CD8-positive, alpha-beta memory T cell (primary cell): ENCODE measurements at regions not wholly inside any gene's neighbourhood (a gene's known extent, or its start where the extent isn't known, plus 50 kb on each side); places are given as distances from the start of the nearest gene placed in this dataset.

ENCODE experiments used
- CTCF ChIA-PET: fragments of 350-600 bp; sonication (Branson Sonifier 250); formaldehyde crosslinking; loops from one replicate; lab custom pipeline; 2021; ENCODE audit warnings: antibody characterized with exemption; lab: Charles Lee
- POLR2A ChIA-PET: fragments of 350-600 bp; sonication (Branson Sonifier 250); formaldehyde crosslinking; loops from one replicate; lab custom pipeline; 2021; ENCODE audit warnings: antibody characterized with exemption; lab: Charles Lee
- DNase-seq, 5 donors: peaks; one replicate each; pipeline versions ENCODE4 v3.0.0 to v3.0.0-alpha.2; 2020 to 2022; ENCODE audit warnings: mixed read lengths in 1 of 5
- H3K27ac ChIP-seq: one replicate; pipeline ENCODE4 v1.7.0; 2013; ENCODE audit warnings: low read depth, mild to moderate bottlenecking, low read length, moderate library complexity
- H3K27me3 ChIP-seq: 2 replicates; pipeline ENCODE4 v1.7.0; 2013; ENCODE audit warnings: low read length, mild to moderate bottlenecking; ENCODE audit not compliant: insufficient read depth, poor library complexity, severe bottlenecking
- H3K36me3 ChIP-seq: 2 replicates; pipeline ENCODE4 v1.7.0; 2013; ENCODE audit warnings: mild to moderate bottlenecking, low read length, moderate library complexity; ENCODE audit not compliant: insufficient read depth
- H3K4me1 ChIP-seq: 2 replicates; pipeline ENCODE4 v1.7.0; 2013; ENCODE audit warnings: mild to moderate bottlenecking, low read length, moderate library complexity; ENCODE audit not compliant: insufficient read depth
- H3K4me3 ChIP-seq: 2 replicates; pipeline ENCODE4 v1.7.0; 2013; ENCODE audit warnings: mild to moderate bottlenecking, low read length
- H3K9me3 ChIP-seq: 2 replicates; pipeline ENCODE4 v1.7.0; 2013; ENCODE audit warnings: mild to moderate bottlenecking, low read length
- H3K27ac Mint-ChIP-seq, 8 donors: one replicate each; pipeline ENCODE4 v1.8.0; 2020 to 2021; ENCODE audit warnings: mixed read lengths in 8 of 8, mild to moderate bottlenecking in 6 of 8, inconsistent platforms in 3 of 8, moderate library complexity in 3 of 8
- H3K27me3 Mint-ChIP-seq, 2 donors: one replicate each; pipeline ENCODE4 v1.8.0; 2020 to 2021; ENCODE audit warnings: mixed read lengths in 2 of 2, mild to moderate bottlenecking in 1 of 2, moderate library complexity in 1 of 2
- H3K36me3 Mint-ChIP-seq, 3 donors: one replicate each; pipeline ENCODE4 v1.8.0; 2020 to 2021; ENCODE audit warnings: mixed read lengths in 3 of 3, inconsistent platforms in 1 of 3, mild to moderate bottlenecking in 1 of 3
- H3K4me1 Mint-ChIP-seq, 3 donors: one replicate each; pipeline ENCODE4 v1.8.0; 2020 to 2021; ENCODE audit warnings: mixed read lengths in 3 of 3, inconsistent platforms in 1 of 3, mild to moderate bottlenecking in 1 of 3
- H3K4me3 Mint-ChIP-seq, 7 donors: one replicate each; pipeline ENCODE4 v1.8.0; 2020 to 2021; ENCODE audit warnings: mixed read lengths in 7 of 7, mild to moderate bottlenecking in 6 of 7, moderate library complexity in 4 of 7, inconsistent platforms in 2 of 7
- H3K9me3 Mint-ChIP-seq, 5 donors: one replicate each; pipeline ENCODE4 v1.8.0; 2020 to 2022; ENCODE audit warnings: mixed read lengths in 5 of 5, mild to moderate bottlenecking in 3 of 5, moderate library complexity in 2 of 5, inconsistent platforms in 1 of 5

- Mint-ChIP-seq H3K4me3 (no peak overlapping the region), H3K4me1 (peaks cover 0 to 12% (median 5%) of the 10 kb centered on the region in 3 donors), H3K27ac (no peak overlapping the region), H3K27me3 (peaks cover 0 to 4% of the 10 kb centered on the region in 2 donors), H3K9me3 (peaks cover 0 to 7% (median 3%) of the 10 kb centered on the region in 5 donors), H3K36me3 (no peaks in the 10 kb centered on the region)
- DNase-seq, result no peak
- Histone ChIP-seq H3K27ac (no peak overlapping the region), H3K27me3 (no peaks in the 10 kb centered on the region), H3K4me3 (no peak overlapping the region), H3K9me3 (no peaks in the 10 kb centered on the region), H3K36me3 (no peaks in the 10 kb centered on the region), H3K4me1 (no peaks in the 10 kb centered on the region)
- CTCF ChIA-PET, result no interaction called here
- POLR2A ChIA-PET, result no interaction called here
These were observed 150.2 kb downstream of the TNFSF13B start for GRCh38 chr13:108419768-108420167.

GRCh38 chr13:108425056-108425455 lies 155.5 kb downstream of the TNFSF13B start:
- H3K4me1 ChIP-seq, result no peaks in the 10 kb centered on the region
- H3K4me3 Mint-ChIP-seq, result no peak overlapping the region
- ChIA-PET POLR2A (no interaction called here), CTCF (no interaction called here)
- no peak overlapping the region for H3K27ac Mint-ChIP-seq
- no peaks in the 10 kb centered on the region for H3K27me3 ChIP-seq
- H3K27me3 Mint-ChIP-seq, result no peaks in the 10 kb centered on the region
- peaks cover 0 to 10% (median 0%) of the 10 kb centered on the region in 5 donors for H3K9me3 Mint-ChIP-seq
- H3K4me1 Mint-ChIP-seq, result no peaks in the 10 kb centered on the region
- DNase-seq, result no peak
- H3K4me3 ChIP-seq, result no peak overlapping the region
- H3K9me3 ChIP-seq, result no peaks in the 10 kb centered on the region
- no peaks in the 10 kb centered on the region for H3K36me3 Mint-ChIP-seq
- no peaks in the 10 kb centered on the region for H3K36me3 ChIP-seq
- no peak overlapping the region for H3K27ac ChIP-seq

GRCh38 chr13:108426893-108427292 lies 157.4 kb downstream of the TNFSF13B start:
- Histone ChIP-seq H3K9me3 (no peaks in the 10 kb centered on the region), H3K36me3 (no peaks in the 10 kb centered on the region), H3K4me3 (no peak overlapping the region), H3K27me3 (no peaks in the 10 kb centered on the region), H3K27ac (no peak overlapping the region), H3K4me1 (no peaks in the 10 kb centered on the region)
- Mint-ChIP-seq H3K4me1 (no peaks in the 10 kb centered on the region), H3K9me3 (peaks cover 0 to 10% (median 0%) of the 10 kb centered on the region in 5 donors), H3K27ac (no peak overlapping the region), H3K36me3 (no peaks in the 10 kb centered on the region), H3K4me3 (no peak overlapping the region), H3K27me3 (peaks cover 0 to 1% of the 10 kb centered on the region in 2 donors)
- ChIA-PET CTCF (no interaction called here), POLR2A (no interaction called here)
- no peak for DNase-seq

- no peak overlapping the region for H3K4me3 Mint-ChIP-seq
- no peaks in the 10 kb centered on the region for H3K36me3 Mint-ChIP-seq
- Histone ChIP-seq H3K27me3 (no peaks in the 10 kb centered on the region), H3K9me3 (no peaks in the 10 kb centered on the region), H3K27ac (no peak overlapping the region), H3K36me3 (no peaks in the 10 kb centered on the region), H3K4me3 (no peak overlapping the region), H3K4me1 (no peaks in the 10 kb centered on the region)
- ChIA-PET CTCF (no interaction called here), POLR2A (no interaction called here)
- DNase-seq, result no peak
- no peaks in the 10 kb centered on the region for H3K4me1 Mint-ChIP-seq
- no peak overlapping the region for H3K27ac Mint-ChIP-seq
- H3K9me3 Mint-ChIP-seq, result peaks cover 0 to 10% (median 0%) of the 10 kb centered on the region in 5 donors
- peaks cover 0 to 1% of the 10 kb centered on the region in 2 donors for H3K27me3 Mint-ChIP-seq
These were observed 157.8 kb downstream of the TNFSF13B start for GRCh38 chr13:108427355-108427754.

- Histone ChIP-seq H3K36me3 (no peaks in the 10 kb centered on the region), H3K27ac (no peak overlapping the region), H3K4me1 (no peaks in the 10 kb centered on the region), H3K4me3 (no peak overlapping the region), H3K9me3 (no peaks in the 10 kb centered on the region), H3K27me3 (no peaks in the 10 kb centered on the region)
- POLR2A ChIA-PET, result no interaction called here
- CTCF ChIA-PET, result no interaction called here
- H3K4me3 Mint-ChIP-seq, result no peak overlapping the region
- H3K4me1 Mint-ChIP-seq, result no peaks in the 10 kb centered on the region
- DNase-seq, result no peak
- H3K27ac Mint-ChIP-seq, result peak overlapping the region in 2 of 8 donors; percentile 23 to 77
- H3K27me3 Mint-ChIP-seq, result peaks cover 0 to 1% of the 10 kb centered on the region in 2 donors
- H3K9me3 Mint-ChIP-seq, result peaks cover 0 to 8% (median 0%) of the 10 kb centered on the region in 5 donors
- H3K36me3 Mint-ChIP-seq, result no peaks in the 10 kb centered on the region
These were observed 159.2 kb downstream of the TNFSF13B start for GRCh38 chr13:108428691-108429090.

- ChIA-PET CTCF (no interaction called here), POLR2A (no interaction called here)
- Mint-ChIP-seq H3K27me3 (peaks cover 0 to 6% of the 10 kb centered on the region in 2 donors), H3K36me3 (no peaks in the 10 kb centered on the region), H3K9me3 (peaks cover 0 to 3% (median 0%) of the 10 kb centered on the region in 5 donors), H3K4me3 (no peak overlapping the region), H3K27ac (no peak overlapping the region), H3K4me1 (no peaks in the 10 kb centered on the region)
- Histone ChIP-seq H3K27ac (no peak overlapping the region), H3K4me3 (no peak overlapping the region), H3K27me3 (no peaks in the 10 kb centered on the region), H3K4me1 (no peaks in the 10 kb centered on the region), H3K9me3 (no peaks in the 10 kb centered on the region), H3K36me3 (no peaks in the 10 kb centered on the region)
- no peak for DNase-seq
These were observed 164.6 kb downstream of the TNFSF13B start for GRCh38 chr13:108433976-108434755.

GRCh38 chr13:108435393-108436149 lies 166.1 kb downstream of the TNFSF13B start:
- H3K36me3 ChIP-seq, result no peaks in the 10 kb centered on the region
- H3K36me3 Mint-ChIP-seq, result no peaks in the 10 kb centered on the region
- CTCF ChIA-PET, result no interaction called here
- H3K4me1 Mint-ChIP-seq, result no peaks in the 10 kb centered on the region
- no peak overlapping the region for H3K4me3 Mint-ChIP-seq
- no peak for DNase-seq
- no peaks in the 10 kb centered on the region for H3K4me1 ChIP-seq
- peaks cover 0 to 3% (median 0%) of the 10 kb centered on the region in 5 donors for H3K9me3 Mint-ChIP-seq
- H3K9me3 ChIP-seq, result no peaks in the 10 kb centered on the region
- no peaks in the 10 kb centered on the region for H3K27me3 ChIP-seq
- no peak overlapping the region for H3K27ac ChIP-seq
- peaks cover 0 to 6% of the 10 kb centered on the region in 2 donors for H3K27me3 Mint-ChIP-seq
- H3K4me3 ChIP-seq, result no peak overlapping the region
- POLR2A ChIA-PET, result no interaction called here
- H3K27ac Mint-ChIP-seq, result no peak overlapping the region

- Histone ChIP-seq H3K9me3 (no peaks in the 10 kb centered on the region), H3K4me1 (no peaks in the 10 kb centered on the region), H3K4me3 (no peak overlapping the region), H3K36me3 (no peaks in the 10 kb centered on the region), H3K27me3 (no peaks in the 10 kb centered on the region), H3K27ac (no peak overlapping the region)
- Mint-ChIP-seq H3K9me3 (peaks cover 0 to 3% (median 0%) of the 10 kb centered on the region in 5 donors), H3K27me3 (peaks cover 0 to 4% of the 10 kb centered on the region in 2 donors), H3K27ac (no peak overlapping the region), H3K4me3 (no peak overlapping the region), H3K36me3 (no peaks in the 10 kb centered on the region), H3K4me1 (no peaks in the 10 kb centered on the region)
- DNase-seq, result no peak
- CTCF ChIA-PET, result interaction anchor here (1.3 kb wide), 1 partner anchor 87 kb away, joined by 3 read pairs; no protein-coding TSS in a partner anchor
- POLR2A ChIA-PET, result no interaction called here
These were observed 168.0 kb downstream of the TNFSF13B start for GRCh38 chr13:108437496-108437895.
